NCI-H1417 (cell line): ENCODE measurements at regions not wholly inside any gene's neighbourhood (a gene's known extent, or its start where the extent isn't known, plus 50 kb on each side); places are given as distances from the start of the nearest gene placed in this dataset.

Experiments
- DNase-seq, 3 experiments: peaks; one replicate each; lab custom pipeline; 2025; lab: John Stamatoyannopoulos, UW

- no peak for DNase-seq
These were observed 165.0 kb downstream of the HEPH start for GRCh38 chrX:66328950-66329596.

GRCh38 chrX:66360894-66361293, 196.8 kb downstream of the HEPH start:
- no peak for DNase-seq

GRCh38 chrX:66384722-66385121, 220.7 kb downstream of the HEPH start:
- no peak for DNase-seq

- no peak for DNase-seq
These were observed 235.2 kb downstream of the HEPH start for GRCh38 chrX:66399273-66399672.

- DNase-seq, result no peak
These were observed 236.7 kb downstream of the EDA2R start for GRCh38 chrX:66402165-66402564.

GRCh38 chrX:66408507-66408906, 230.4 kb downstream of the EDA2R start:
- DNase-seq, result peak in 1 of 3 experiments; percentile 6

GRCh38 chrX:66410806-66411205, 228.1 kb downstream of the EDA2R start:
- DNase-seq, result no peak
